ENCODE measurements at regions not wholly inside any gene's neighbourhood (a gene's known extent, or its start where the extent isn't known, plus 50 kb on each side); places are given as distances from the start of the nearest gene placed in this dataset.
A peak's percentile ranks its signal among the peaks of the same experiment; 100 is the strongest.
"Not testable (repeated sequence)": the region's sequence is repeated elsewhere in the genome, so short reads cannot be mapped to it uniquely, and the experiment has no call there.

DNA sequence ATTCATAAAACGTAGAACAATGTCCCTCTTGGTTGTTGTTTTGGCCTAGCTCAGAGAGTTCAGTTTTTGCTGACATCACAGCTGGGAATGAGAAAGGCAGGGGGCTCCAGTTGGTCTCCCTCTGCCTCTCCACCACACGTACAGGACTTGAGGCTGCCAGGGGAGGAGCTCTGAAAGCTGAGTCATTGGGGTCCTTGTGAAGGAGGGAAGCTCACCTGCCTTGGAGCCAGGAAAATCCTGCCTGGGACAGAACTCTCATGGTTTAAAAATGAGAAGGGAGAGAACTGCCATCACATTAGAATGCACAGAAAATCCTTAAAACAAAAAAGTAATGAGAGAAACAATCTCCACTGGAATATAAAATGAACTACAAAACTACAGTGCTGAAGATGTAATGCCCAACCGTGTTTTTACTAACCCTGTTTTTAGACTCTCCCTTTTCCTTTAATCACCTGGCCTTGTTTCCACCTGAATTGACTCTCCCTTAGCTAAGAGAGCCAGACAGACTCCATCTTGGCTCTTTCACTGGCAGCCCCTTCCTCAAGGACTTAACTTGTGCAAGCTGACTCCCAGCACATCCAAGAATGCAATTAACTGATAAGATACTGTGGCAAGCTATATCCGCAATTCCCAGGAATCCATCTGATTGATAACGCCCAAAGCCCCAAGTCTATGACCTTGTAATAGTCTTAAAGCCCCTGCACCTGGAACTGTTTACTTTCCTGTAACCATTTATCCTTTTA lies 58.6 kb upstream of the TARP start:
- H3K27ac ChIP-seq; H3K9me3 Mint-ChIP-seq; H3K27ac Mint-ChIP-seq; H4K20me1 ChIP-seq (ENCODE audit: low read depth); H3K36me3 ChIP-seq; H3K36me3 Mint-ChIP-seq; H3K27me3 Mint-ChIP-seq (ENCODE audit: insufficient read depth, low read depth); H3K9ac ChIP-seq; H3F3A ChIP-seq (ENCODE audit: low read depth); H3K4me3 Mint-ChIP-seq; H3K27me3 ChIP-seq; H3K4me1 ChIP-seq; H3K4me3 ChIP-seq; H3K79me2 ChIP-seq (ENCODE audit: low read depth); H3K4me2 ChIP-seq; H3K9me3 ChIP-seq (ENCODE audit: low read depth): not testable (repeated sequence)
- H2AFZ ChIP-seq (replicated peaks), result peak overlapping the region; percentile 77
- H3K4me1 Mint-ChIP-seq, result peaks cover 11% of the 10 kb centered on the region
- peak; percentile 26 for DNase-seq (ENCODE audit: low spot score)

DNA sequence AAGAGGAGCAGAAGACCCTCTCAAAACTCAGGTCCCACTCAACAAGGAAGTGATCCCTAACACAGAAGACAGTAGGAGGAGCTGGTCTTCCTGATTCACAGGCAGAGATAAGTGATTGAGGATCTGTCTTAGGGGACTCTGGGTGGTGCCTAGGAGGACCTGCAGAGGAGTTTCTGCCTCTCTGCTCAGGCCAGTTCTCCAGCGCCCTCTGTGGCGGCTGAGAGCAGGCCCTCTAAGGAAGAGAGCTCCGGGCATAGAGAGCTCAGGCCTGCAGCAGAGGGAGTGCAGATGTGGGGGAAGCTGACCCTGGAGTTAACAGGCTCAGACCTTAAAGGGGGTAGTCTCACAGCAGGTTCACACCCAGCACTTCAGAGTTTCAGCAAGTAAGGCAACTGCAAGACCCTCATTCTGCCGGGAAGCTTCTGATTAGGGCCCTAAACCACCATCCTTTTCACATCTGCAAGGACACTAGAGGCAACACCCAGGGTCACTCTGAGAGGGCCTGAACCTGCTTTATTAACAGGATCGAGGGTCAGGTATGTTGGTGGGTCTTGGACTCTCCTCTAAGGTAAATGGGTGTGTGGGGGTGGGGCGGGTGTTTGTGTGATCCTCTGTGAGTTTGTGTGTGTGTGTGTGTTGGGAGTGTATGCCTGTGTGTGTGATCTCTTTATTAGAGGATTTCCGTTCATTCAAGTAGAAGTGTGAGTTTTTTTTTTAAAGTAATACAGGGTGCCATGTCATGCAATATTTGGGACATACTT lies 57.6 kb upstream of the TARP start:
- peak; percentile 68 for DNase-seq (ENCODE audit: low spot score)
- Mint-ChIP-seq H3K27me3 (ENCODE audit: insufficient read depth, low read depth) (peaks cover 9% of the 10 kb centered on the region), H3K36me3 (no peaks in the 10 kb centered on the region), H3K4me3 (no peak overlapping the region), H3K27ac (no peak overlapping the region), H3K9me3 (no peaks in the 10 kb centered on the region), H3K4me1 (peaks cover 14% of the 10 kb centered on the region)
- H3K4me2 ChIP-seq, result no peak overlapping the region
- peaks cover 6% of the 10 kb centered on the region for H3K4me1 ChIP-seq
- TF ChIP-seq, protein P1, sequence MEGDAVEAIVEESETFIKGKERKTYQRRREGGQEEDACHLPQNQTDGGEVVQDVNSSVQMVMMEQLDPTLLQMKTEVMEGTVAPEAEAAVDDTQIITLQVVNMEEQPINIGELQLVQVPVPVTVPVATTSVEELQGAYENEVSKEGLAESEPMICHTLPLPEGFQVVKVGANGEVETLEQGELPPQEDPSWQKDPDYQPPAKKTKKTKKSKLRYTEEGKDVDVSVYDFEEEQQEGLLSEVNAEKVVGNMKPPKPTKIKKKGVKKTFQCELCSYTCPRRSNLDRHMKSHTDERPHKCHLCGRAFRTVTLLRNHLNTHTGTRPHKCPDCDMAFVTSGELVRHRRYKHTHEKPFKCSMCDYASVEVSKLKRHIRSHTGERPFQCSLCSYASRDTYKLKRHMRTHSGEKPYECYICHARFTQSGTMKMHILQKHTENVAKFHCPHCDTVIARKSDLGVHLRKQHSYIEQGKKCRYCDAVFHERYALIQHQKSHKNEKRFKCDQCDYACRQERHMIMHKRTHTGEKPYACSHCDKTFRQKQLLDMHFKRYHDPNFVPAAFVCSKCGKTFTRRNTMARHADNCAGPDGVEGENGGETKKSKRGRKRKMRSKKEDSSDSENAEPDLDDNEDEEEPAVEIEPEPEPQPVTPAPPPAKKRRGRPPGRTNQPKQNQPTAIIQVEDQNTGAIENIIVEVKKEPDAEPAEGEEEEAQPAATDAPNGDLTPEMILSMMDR (IDR thresholded peaks at IDR 0.05), result peak; percentile 59
- TF ChIP-seq EZH2phosphoT487 (IDR thresholded peaks at IDR 0.05), result no peak
- no peak for TF ChIP-seq EZH2 (IDR thresholded peaks at IDR 0.05)
- H3K4me3 ChIP-seq, result no peak overlapping the region
- no peaks in the 10 kb centered on the region for H3K27me3 ChIP-seq
- no peaks in the 10 kb centered on the region for H3K9me3 ChIP-seq (ENCODE audit: low read depth)
- no peak overlapping the region for H3K9ac ChIP-seq
- H3K36me3 ChIP-seq, result no peaks in the 10 kb centered on the region
- no peaks in the 10 kb centered on the region for H3F3A ChIP-seq (ENCODE audit: low read depth)
- H3K27ac ChIP-seq, result no peak overlapping the region
- H2AFZ ChIP-seq (replicated peaks), result peak overlapping the region; percentile 48
- no peaks in the 10 kb centered on the region for H3K79me2 ChIP-seq (ENCODE audit: low read depth)
- no peaks in the 10 kb centered on the region for H4K20me1 ChIP-seq (ENCODE audit: low read depth)

DNA sequence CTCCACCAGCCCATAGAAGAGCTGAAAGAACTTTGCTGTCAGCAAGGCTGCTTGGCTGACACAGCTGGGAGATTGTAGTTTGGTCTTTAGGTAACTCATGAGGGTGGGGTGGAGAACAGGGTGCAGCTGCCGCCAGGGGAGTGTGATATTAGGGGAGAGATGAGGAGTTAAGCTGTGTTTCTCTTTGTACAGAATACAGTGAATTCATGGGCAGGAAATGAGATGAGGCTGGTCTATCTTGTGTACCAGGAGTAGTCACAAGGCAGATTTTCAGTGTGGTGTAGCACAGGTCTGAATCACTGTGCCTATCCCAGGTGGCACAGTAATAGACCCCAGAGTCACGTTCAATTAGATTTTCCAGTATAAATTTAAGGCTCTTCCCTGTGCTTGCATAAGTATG lies 56.6 kb upstream of the TARP start:
- Histone ChIP-seq H3K9me3 (ENCODE audit: low read depth) (no peaks in the 10 kb centered on the region), H3K4me3 (no peak overlapping the region), H3F3A (ENCODE audit: low read depth) (no peaks in the 10 kb centered on the region), H3K36me3 (no peaks in the 10 kb centered on the region), H3K9ac (no peak overlapping the region), H3K27ac (no peak overlapping the region), H4K20me1 (ENCODE audit: low read depth) (no peaks in the 10 kb centered on the region), H3K4me1 (peaks cover 6% of the 10 kb centered on the region), H3K79me2 (ENCODE audit: low read depth) (no peaks in the 10 kb centered on the region), H3K4me2 (no peak overlapping the region), H3K27me3 (no peaks in the 10 kb centered on the region), H2AFZ (replicated peaks) (no peak overlapping the region)
- H3K4me1 Mint-ChIP-seq, result peaks cover 14% of the 10 kb centered on the region
- no peaks in the 10 kb centered on the region for H3K9me3 Mint-ChIP-seq
- no peak overlapping the region for H3K27ac Mint-ChIP-seq
- DNase-seq (ENCODE audit: low spot score), result no peak
- H3K4me3 Mint-ChIP-seq, result no peak overlapping the region
- H3K36me3 Mint-ChIP-seq, result no peaks in the 10 kb centered on the region
- peaks cover 9% of the 10 kb centered on the region for H3K27me3 Mint-ChIP-seq (ENCODE audit: insufficient read depth, low read depth)
- TF ChIP-seq EZH2 (IDR thresholded peaks at IDR 0.05), result no peak
- TF ChIP-seq, protein P1 (IDR thresholded peaks at IDR 0.05), result no peak
- TF ChIP-seq EZH2phosphoT487 (IDR thresholded peaks at IDR 0.05), result no peak

DNA sequence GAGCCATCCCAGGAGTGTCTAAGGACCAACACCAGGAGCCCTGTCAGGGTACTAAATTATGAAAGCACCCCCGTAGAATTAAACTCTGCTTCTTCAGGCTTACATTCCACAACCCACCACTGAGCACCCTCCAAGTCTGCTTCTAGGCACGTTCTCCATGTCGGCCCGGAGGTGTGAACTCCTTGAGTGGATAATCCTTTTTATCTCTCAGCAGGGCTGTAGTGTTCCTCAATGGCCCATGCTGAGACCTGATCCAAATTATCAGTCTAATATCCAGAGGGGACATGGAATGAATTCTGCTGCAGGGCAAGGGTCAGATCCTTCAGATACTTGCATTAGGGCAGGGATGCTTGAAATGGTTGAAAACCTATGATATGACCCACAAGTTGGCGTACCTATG lies 55.9 kb upstream of the TARP start:
- no peak overlapping the region for H3K27ac ChIP-seq
- H3K9ac ChIP-seq, result no peak overlapping the region
- Mint-ChIP-seq H3K36me3 (no peaks in the 10 kb centered on the region), H3K4me3 (no peak overlapping the region), H3K4me1 (peaks cover 14% of the 10 kb centered on the region), H3K9me3 (no peaks in the 10 kb centered on the region), H3K27me3 (ENCODE audit: insufficient read depth, low read depth) (peaks cover 9% of the 10 kb centered on the region), H3K27ac (no peak overlapping the region)
- H3K9me3 ChIP-seq (ENCODE audit: low read depth), result no peaks in the 10 kb centered on the region
- H3K27me3 ChIP-seq, result no peaks in the 10 kb centered on the region
- DNase-seq (ENCODE audit: low spot score), result no peak
- H2AFZ ChIP-seq (replicated peaks), result no peak overlapping the region
- H3F3A ChIP-seq (ENCODE audit: low read depth), result no peaks in the 10 kb centered on the region
- no peak for TF ChIP-seq EZH2phosphoT487 (IDR thresholded peaks at IDR 0.05)
- TF ChIP-seq, protein P1 (IDR thresholded peaks at IDR 0.05), result no peak
- no peak for TF ChIP-seq EZH2 (IDR thresholded peaks at IDR 0.05)
- H3K79me2 ChIP-seq (ENCODE audit: low read depth), result no peaks in the 10 kb centered on the region
- no peaks in the 10 kb centered on the region for H3K36me3 ChIP-seq
- H3K4me2 ChIP-seq, result no peak overlapping the region
- H3K4me1 ChIP-seq, result peaks cover 6% of the 10 kb centered on the region
- no peak overlapping the region for H3K4me3 ChIP-seq
- no peaks in the 10 kb centered on the region for H4K20me1 ChIP-seq (ENCODE audit: low read depth)

All from neural progenitor cell (in vitro differentiated cells).